Loucy (cell line): ENCODE measurements at regions not wholly inside any gene's neighbourhood (a gene's known extent, or its start where the extent isn't known, plus 50 kb on each side); places are given as distances from the start of the nearest gene placed in this dataset.

Source experiments
- CTCF ChIP-seq: fragments of 200-600 bp; sonication (generic); conservative IDR thresholded peaks from 2 replicates; pipeline ENCODE4 v1.5.1; 2014; ENCODE audit warnings: mild to moderate bottlenecking, antibody characterized with exemption, low read length
- EZH2phosphoT487 ChIP-seq: fragments of 200-600 bp; IDR thresholded peaks from 2 replicates; pipeline ENCODE4 v1.6.1; 2018; ENCODE audit warnings: antibody characterized with exemption, mild to moderate bottlenecking, moderate library complexity, borderline replicate concordance

- TF ChIP-seq CTCF (no peak), EZH2phosphoT487 (no peak)
Observed at GRCh38 chr10:53013201-53013810, 240.7 kb upstream of the MBL2 start.
